B cell (primary cell): ENCODE measurements at regions not wholly inside any gene's neighbourhood (a gene's known extent, or its start where the extent isn't known, plus 50 kb on each side); places are given as distances from the start of the nearest gene placed in this dataset.

ENCODE experiments used
- ATAC-seq: fragments of 200-7000 bp; cut with Tn5 transposase; one replicate; pipeline ENCODE4 v1.10.0; 2021; ENCODE audit warnings: low read depth, mild to moderate bottlenecking, moderate number of reproducible peaks, moderate library complexity
- CTCF ChIA-PET: fragments of 350-600 bp; sonication (Branson Sonifier 250); formaldehyde crosslinking; loops from one replicate; lab custom pipeline; 2021; ENCODE audit warnings: antibody characterized with exemption, inconsistent platforms; lab: Charles Lee
- POLR2A ChIA-PET: fragments of 350-600 bp; sonication (Branson Sonifier 250); formaldehyde crosslinking; loops from one replicate; lab custom pipeline; 2021; ENCODE audit warnings: antibody characterized with exemption; lab: Charles Lee
- DNase-seq: peaks from one replicate; pipeline ENCODE4 v3.0.0; 2013
- H2AFZ ChIP-seq: 2 replicates; pipeline ENCODE4 v1.6.1; 2012; ENCODE audit warnings: mild to moderate bottlenecking, low read depth, low read length; ENCODE audit not compliant: insufficient read depth, poor library complexity, severe bottlenecking
- H3K27ac ChIP-seq, 2 donors: 1 replicate in 1 of 2; 2 replicates in 1 of 2; pipeline ENCODE4 v1.5.1; 2012 to 2013; ENCODE audit warnings: low read length in 2 of 2, mild to moderate bottlenecking in 2 of 2, moderate library complexity in 1 of 2
- H3K27me3 ChIP-seq, 4 experiments: fragments of 200-600 bp in 1 of 4; sonication (generic) in 1 of 4; replicated peaks in 1 of 4; 1 replicate in 2 of 4; 2 replicates in 2 of 4; pipeline versions ENCODE4 v1.6.1 to v1.7.0; 2013 to 2016; ENCODE audit warnings: low read length in 3 of 4, mild to moderate bottlenecking in 2 of 4, mixed read lengths in 1 of 4, moderate library complexity in 1 of 4; ENCODE audit not compliant: insufficient read depth in 4 of 4, control insufficient read depth in 3 of 4; ENCODE audit errors: control extremely low read depth in 1 of 4
- H3K36me3 ChIP-seq, 2 experiments: replicated peaks in 1 of 2; 1 replicate in 1 of 2; 2 replicates in 1 of 2; pipeline versions ENCODE4 v1.6.1 to v1.7.1; 2013; ENCODE audit warnings: low read length in 1 of 2; ENCODE audit not compliant: insufficient read depth in 2 of 2, control insufficient read depth in 1 of 2; ENCODE audit errors: control extremely low read depth in 1 of 2, extremely low read depth in 1 of 2
- H3K4me1 ChIP-seq, 2 donors: fragments of 200-600 bp in 1 of 2; sonication (generic) in 1 of 2; 1 replicate in 1 of 2; 2 replicates in 1 of 2; pipeline versions ENCODE4 v1.5.1 to v1.6.1; 2013 to 2017; ENCODE audit warnings: low read length in 2 of 2; ENCODE audit not compliant: control insufficient read depth in 2 of 2, insufficient read depth in 2 of 2
- H3K4me2 ChIP-seq: replicated peaks from 2 replicates; pipeline ENCODE3; 2012; ENCODE audit warnings: mild to moderate bottlenecking, low read depth, low read length; ENCODE audit not compliant: poor library complexity, severe bottlenecking
- H3K4me3 ChIP-seq, 5 experiments: fragments of 200-600 bp in 1 of 5; sonication (generic) in 1 of 5; 1 replicate in 3 of 5; 2 replicates in 2 of 5; pipeline versions ENCODE4 v1.5.1 to v1.7.0; 2011 to 2016; ENCODE audit warnings: low read length in 4 of 5, mild to moderate bottlenecking in 4 of 5, low read depth in 2 of 5, control low read depth in 1 of 5, moderate library complexity in 1 of 5; ENCODE audit not compliant: insufficient read depth in 1 of 5; ENCODE audit errors: control extremely low read depth in 1 of 5, extremely low read depth in 1 of 5
- H3K79me2 ChIP-seq: fragments of 200-600 bp; sonication (generic); one replicate; pipeline ENCODE4 v1.6.0; 2016; ENCODE audit warnings: low read length; ENCODE audit not compliant: control insufficient read depth, insufficient read depth
- H3K9ac ChIP-seq: fragments of 200-600 bp; sonication (generic); 2 replicates; pipeline ENCODE4 v1.6.1; 2017; ENCODE audit warnings: mild to moderate bottlenecking, low read length, moderate library complexity
- H3K9me3 ChIP-seq, 3 donors: one replicate each; pipeline versions ENCODE4 v1.6.1 to v1.7.1; 2013; ENCODE audit warnings: low read length in 2 of 3; ENCODE audit not compliant: control insufficient read depth in 2 of 3, insufficient read depth in 1 of 3; ENCODE audit errors: control extremely low read depth in 1 of 3
- H4K20me1 ChIP-seq: 2 replicates; pipeline ENCODE4 v1.6.0; 2012; ENCODE audit warnings: mild to moderate bottlenecking, low read length; ENCODE audit not compliant: insufficient read depth, control insufficient read depth, poor library complexity, severe bottlenecking
- H3K27ac Mint-ChIP-seq: one replicate; pipeline ENCODE4 v1.8.0; 2021; ENCODE audit warnings: mixed read lengths
- H3K27me3 Mint-ChIP-seq: one replicate; pipeline ENCODE4 v1.8.0; 2021; ENCODE audit warnings: mixed read lengths
- H3K4me1 Mint-ChIP-seq: one replicate; pipeline ENCODE4 v1.8.0; 2021; ENCODE audit warnings: mixed read lengths
- H3K4me3 Mint-ChIP-seq: one replicate; pipeline ENCODE4 v1.8.0; 2021; ENCODE audit warnings: mixed read lengths
- H3K9me3 Mint-ChIP-seq: one replicate; pipeline ENCODE4 v1.8.0; 2022; ENCODE audit warnings: mixed read lengths; ENCODE audit not compliant: insufficient read depth
- EZH2 ChIP-seq: IDR thresholded peaks from 2 replicates; pipeline ENCODE4 v1.6.1; 2012; ENCODE audit warnings: borderline replicate concordance, low read depth, mild to moderate bottlenecking, moderate library complexity, low read length; ENCODE audit not compliant: insufficient read depth, poor library complexity, severe bottlenecking
- WGBS: methylation state at CpG from one replicate; pipeline ENCODE4 v1.1.5; 2013; ENCODE audit warnings: missing lambda C conversion rate; ENCODE audit not compliant: insufficient coverage; 5-methylcytosine and 5-hydroxymethylcytosine counted together
- intact Hi-C: fragments of 100-400 bp; cut with micrococcal nuclease; formaldehyde crosslinking; loops from one replicate; pipeline ENCODE4 v1.10.0; 2022
- TF ChIP-seq, protein P1 (sequence below): fragments of 200-600 bp; IDR thresholded peaks from one replicate; pipeline ENCODE4 v1.8.0; 2022; ENCODE audit warnings: antibody characterized with exemption, mild to moderate bottlenecking

DNA sequence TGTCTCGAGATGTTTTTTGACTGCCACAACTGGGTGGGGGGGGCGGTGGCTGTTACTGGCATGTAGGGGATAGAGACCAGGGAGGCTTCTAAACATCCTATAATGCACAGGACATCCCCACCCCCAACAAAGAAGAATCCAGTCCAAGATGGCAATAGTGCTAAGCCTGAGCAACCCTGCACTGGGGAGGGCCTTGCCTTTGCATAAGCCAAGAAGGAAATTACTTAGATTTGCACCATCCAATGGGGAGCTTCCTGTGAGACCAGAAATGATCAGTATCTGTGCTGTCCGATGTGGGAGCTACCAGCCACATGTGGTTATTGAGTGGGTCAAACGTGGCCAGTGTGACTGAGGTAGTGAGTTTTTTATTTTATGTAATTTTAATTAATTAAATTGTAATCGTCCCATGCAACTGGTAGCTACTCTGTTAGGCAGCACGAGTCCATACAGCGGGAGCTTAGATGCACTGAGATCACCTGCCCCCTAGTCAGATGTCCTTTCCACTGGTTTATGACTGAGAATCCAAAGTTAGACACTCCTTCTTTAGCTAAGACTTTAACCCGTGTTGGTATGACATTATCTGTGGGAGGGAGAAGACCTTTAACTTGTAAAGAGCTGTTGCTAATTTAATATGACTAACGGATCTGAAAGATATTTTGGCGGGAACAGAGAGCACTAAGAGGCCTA is 97.4 kb upstream of the NEDD9 start:
- Histone ChIP-seq H3K27ac (peak overlapping the region; percentile 33 to 78), H4K20me1 (peaks cover 11% of the 10 kb centered on the region), H3K4me1 (peaks cover 55 to 57% of the 10 kb centered on the region in 2 donors), H3K27me3 (no peaks in the 10 kb centered on the region), H3K4me2 (peak overlapping the region; percentile 64), H3K79me2 (peaks cover 92% of the 10 kb centered on the region), H3K4me3 (no peak overlapping the region), H3K9me3 (no peaks in the 10 kb centered on the region), H3K9ac (peak overlapping the region; percentile 41), H3K36me3 (peaks cover 0 to 32% of the 10 kb centered on the region in 2 experiments), H2AFZ (no peak overlapping the region)
- intact Hi-C loops, result loop anchor here (2.0 to 5.0 kb wide), 3 partner anchors 17 to 162 kb away; no protein-coding TSS in a partner anchor
- Mint-ChIP-seq H3K4me1 (peaks cover 71% of the 10 kb centered on the region), H3K9me3 (no peaks in the 10 kb centered on the region), H3K27ac (peak overlapping the region; percentile 76), H3K4me3 (peak overlapping the region; percentile 38), H3K27me3 (no peaks in the 10 kb centered on the region)
- TF ChIP-seq, protein P1, sequence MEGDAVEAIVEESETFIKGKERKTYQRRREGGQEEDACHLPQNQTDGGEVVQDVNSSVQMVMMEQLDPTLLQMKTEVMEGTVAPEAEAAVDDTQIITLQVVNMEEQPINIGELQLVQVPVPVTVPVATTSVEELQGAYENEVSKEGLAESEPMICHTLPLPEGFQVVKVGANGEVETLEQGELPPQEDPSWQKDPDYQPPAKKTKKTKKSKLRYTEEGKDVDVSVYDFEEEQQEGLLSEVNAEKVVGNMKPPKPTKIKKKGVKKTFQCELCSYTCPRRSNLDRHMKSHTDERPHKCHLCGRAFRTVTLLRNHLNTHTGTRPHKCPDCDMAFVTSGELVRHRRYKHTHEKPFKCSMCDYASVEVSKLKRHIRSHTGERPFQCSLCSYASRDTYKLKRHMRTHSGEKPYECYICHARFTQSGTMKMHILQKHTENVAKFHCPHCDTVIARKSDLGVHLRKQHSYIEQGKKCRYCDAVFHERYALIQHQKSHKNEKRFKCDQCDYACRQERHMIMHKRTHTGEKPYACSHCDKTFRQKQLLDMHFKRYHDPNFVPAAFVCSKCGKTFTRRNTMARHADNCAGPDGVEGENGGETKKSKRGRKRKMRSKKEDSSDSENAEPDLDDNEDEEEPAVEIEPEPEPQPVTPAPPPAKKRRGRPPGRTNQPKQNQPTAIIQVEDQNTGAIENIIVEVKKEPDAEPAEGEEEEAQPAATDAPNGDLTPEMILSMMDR, result no peak
- no peak for TF ChIP-seq EZH2
- 71% methylated on average over 2 of the region's 10 CpGs for WGBS
- no peak for DNase-seq
- ATAC-seq, result no peak
- ChIA-PET CTCF (interaction anchor here (1.0 to 5.0 kb wide), 2 partner anchors 32 to 166 kb away, joined by 3 to 19 read pairs; no protein-coding TSS in a partner anchor), POLR2A (interaction anchor here (0.8 to 0.9 kb wide), 2 partner anchors 11 to 99 kb away, joined by 3 read pairs; no protein-coding TSS in a partner anchor)

DNA sequence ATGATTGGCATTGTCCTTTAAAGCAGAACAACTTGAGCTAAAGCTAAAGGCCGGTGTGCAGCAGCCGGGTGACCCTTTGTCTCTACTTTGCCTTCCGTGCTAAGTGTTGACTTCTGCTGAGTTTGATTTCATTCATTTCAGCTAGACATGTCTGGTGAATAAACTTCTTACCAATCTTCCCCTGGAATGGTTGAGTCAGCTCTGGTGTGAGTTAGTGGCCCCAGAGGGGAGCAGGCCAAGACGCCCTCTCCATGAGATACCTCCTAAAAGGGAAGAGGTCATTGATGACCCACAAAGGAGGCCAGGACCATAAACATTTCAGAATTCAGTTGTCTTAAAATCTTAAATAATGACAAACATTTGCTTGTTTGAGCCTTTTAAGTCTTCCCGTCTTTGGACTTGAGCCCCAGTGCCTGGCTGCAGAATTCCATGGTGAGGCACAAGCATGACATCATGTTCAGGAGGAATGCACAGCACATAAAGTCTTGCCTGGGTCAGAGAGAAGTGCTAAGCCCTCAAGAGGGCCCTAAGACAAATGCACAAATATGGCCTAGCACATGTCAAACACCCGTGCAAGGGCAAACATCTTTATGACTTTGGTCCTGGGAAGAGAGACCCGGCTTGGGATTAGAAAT is 96.3 kb upstream of the NEDD9 start:
- peaks cover 13% of the 10 kb centered on the region for H4K20me1 ChIP-seq
- intact Hi-C loops, result no loop called here
- peaks cover 60 to 65% of the 10 kb centered on the region in 2 donors for H3K4me1 ChIP-seq
- H3K79me2 ChIP-seq, result peaks cover 97% of the 10 kb centered on the region
- peak overlapping the region in 1 of 2 donors; percentile 78 for H3K27ac ChIP-seq
- no peak overlapping the region for H2AFZ ChIP-seq
- no peaks in the 10 kb centered on the region for H3K27me3 Mint-ChIP-seq
- H3K27me3 ChIP-seq, result no peaks in the 10 kb centered on the region
- ChIA-PET CTCF (interaction anchor here (1.0 kb wide), 1 partner anchor 26 kb away, joined by 3 read pairs; no protein-coding TSS in a partner anchor), POLR2A (no interaction called here)
- WGBS, result 99% methylated on average over 6 of the region's 7 CpGs
- no peak for DNase-seq
- H3K4me1 Mint-ChIP-seq, result peaks cover 74% of the 10 kb centered on the region
- peaks cover 0 to 33% of the 10 kb centered on the region in 2 experiments for H3K36me3 ChIP-seq
- no peaks in the 10 kb centered on the region for H3K9me3 Mint-ChIP-seq
- H3K9me3 ChIP-seq, result no peaks in the 10 kb centered on the region
- H3K4me3 ChIP-seq, result no peak overlapping the region
- ATAC-seq, result no peak
- no peak overlapping the region for H3K4me2 ChIP-seq
- no peak overlapping the region for H3K4me3 Mint-ChIP-seq
- no peak for TF ChIP-seq EZH2
- TF ChIP-seq, protein P1, result no peak
- no peak overlapping the region for H3K9ac ChIP-seq
- H3K27ac Mint-ChIP-seq, result peak overlapping the region; percentile 27
